DOHH2 (cell line): ENCODE measurements at regions not wholly inside any gene's neighbourhood (a gene's known extent, or its start where the extent isn't known, plus 50 kb on each side); places are given as distances from the start of the nearest gene placed in this dataset.

Source experiments
- EZH2phosphoT487 ChIP-seq: fragments of 200-600 bp; sonication (generic); IDR thresholded peaks from 2 replicates; pipeline ENCODE4 v1.6.1; 2017; ENCODE audit warnings: borderline replicate concordance, mild to moderate bottlenecking, antibody characterized with exemption, low read length, moderate library complexity, mixed read lengths
- TF ChIP-seq, protein P1 (sequence below): fragments of 200-600 bp; sonication (generic); IDR thresholded peaks from one replicate; pipeline ENCODE4 v1.5.1; 2014; ENCODE audit warnings: antibody characterized with exemption, mild to moderate bottlenecking, low read depth, low read length; ENCODE audit not compliant: poor library complexity, severe bottlenecking

DNA sequence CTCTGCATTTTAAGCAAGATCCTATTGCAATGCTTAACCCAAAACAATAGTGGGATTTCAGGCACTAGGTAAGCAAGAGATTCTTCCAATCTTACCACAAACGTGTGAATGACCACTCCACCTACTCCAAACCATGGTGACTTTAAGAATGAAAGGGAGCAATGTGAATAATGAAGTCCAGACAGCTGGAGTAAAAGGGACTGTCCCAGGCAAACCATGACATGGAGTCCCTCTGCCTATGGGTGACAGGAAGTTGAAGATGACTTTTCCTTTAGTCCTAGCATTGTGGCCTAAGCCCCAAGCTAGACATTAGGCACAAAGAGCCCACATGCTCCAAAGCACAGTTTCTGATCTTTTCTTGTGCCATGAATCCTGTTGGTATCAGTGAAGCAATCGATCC lies 179.0 kb downstream of the SHQ1 start:
- TF ChIP-seq, protein P1, sequence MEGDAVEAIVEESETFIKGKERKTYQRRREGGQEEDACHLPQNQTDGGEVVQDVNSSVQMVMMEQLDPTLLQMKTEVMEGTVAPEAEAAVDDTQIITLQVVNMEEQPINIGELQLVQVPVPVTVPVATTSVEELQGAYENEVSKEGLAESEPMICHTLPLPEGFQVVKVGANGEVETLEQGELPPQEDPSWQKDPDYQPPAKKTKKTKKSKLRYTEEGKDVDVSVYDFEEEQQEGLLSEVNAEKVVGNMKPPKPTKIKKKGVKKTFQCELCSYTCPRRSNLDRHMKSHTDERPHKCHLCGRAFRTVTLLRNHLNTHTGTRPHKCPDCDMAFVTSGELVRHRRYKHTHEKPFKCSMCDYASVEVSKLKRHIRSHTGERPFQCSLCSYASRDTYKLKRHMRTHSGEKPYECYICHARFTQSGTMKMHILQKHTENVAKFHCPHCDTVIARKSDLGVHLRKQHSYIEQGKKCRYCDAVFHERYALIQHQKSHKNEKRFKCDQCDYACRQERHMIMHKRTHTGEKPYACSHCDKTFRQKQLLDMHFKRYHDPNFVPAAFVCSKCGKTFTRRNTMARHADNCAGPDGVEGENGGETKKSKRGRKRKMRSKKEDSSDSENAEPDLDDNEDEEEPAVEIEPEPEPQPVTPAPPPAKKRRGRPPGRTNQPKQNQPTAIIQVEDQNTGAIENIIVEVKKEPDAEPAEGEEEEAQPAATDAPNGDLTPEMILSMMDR, result no peak
- TF ChIP-seq EZH2phosphoT487, result no peak
